ENCODE measurements at regions not wholly inside any gene's neighbourhood (a gene's known extent, or its start where the extent isn't known, plus 50 kb on each side); places are given as distances from the start of the nearest gene placed in this dataset.

DNA sequence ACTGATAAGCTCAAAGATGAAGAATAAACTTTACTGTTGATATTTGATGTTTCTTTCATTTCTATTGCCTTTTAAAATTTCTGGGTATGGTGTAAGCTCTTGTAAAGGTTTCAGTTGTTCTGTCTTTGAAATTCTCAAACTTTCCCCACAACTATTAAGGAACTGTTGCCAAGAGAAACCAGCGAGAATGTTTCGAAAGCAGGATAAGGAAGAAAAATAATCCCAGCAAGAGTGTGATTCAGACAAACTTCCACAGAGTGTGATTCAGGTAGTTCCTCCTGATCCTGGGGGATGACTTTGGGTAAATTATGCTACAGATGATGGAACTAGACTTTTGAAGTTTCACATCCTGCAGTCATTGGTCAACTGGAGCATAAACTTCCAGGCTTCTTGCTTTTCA lies 632.0 kb downstream of the NSUN3 start:
- TF ChIP-seq, protein P1, sequence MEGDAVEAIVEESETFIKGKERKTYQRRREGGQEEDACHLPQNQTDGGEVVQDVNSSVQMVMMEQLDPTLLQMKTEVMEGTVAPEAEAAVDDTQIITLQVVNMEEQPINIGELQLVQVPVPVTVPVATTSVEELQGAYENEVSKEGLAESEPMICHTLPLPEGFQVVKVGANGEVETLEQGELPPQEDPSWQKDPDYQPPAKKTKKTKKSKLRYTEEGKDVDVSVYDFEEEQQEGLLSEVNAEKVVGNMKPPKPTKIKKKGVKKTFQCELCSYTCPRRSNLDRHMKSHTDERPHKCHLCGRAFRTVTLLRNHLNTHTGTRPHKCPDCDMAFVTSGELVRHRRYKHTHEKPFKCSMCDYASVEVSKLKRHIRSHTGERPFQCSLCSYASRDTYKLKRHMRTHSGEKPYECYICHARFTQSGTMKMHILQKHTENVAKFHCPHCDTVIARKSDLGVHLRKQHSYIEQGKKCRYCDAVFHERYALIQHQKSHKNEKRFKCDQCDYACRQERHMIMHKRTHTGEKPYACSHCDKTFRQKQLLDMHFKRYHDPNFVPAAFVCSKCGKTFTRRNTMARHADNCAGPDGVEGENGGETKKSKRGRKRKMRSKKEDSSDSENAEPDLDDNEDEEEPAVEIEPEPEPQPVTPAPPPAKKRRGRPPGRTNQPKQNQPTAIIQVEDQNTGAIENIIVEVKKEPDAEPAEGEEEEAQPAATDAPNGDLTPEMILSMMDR (IDR thresholded peaks at IDR 0.05; ENCODE audit: low read depth, low read length, missing control alignments) = no peak
- no peak for DNase-seq (ENCODE audit: low read depth)
- H3K4me3 ChIP-seq (ENCODE audit: low read depth, low read length) = no peak overlapping the region

DNA sequence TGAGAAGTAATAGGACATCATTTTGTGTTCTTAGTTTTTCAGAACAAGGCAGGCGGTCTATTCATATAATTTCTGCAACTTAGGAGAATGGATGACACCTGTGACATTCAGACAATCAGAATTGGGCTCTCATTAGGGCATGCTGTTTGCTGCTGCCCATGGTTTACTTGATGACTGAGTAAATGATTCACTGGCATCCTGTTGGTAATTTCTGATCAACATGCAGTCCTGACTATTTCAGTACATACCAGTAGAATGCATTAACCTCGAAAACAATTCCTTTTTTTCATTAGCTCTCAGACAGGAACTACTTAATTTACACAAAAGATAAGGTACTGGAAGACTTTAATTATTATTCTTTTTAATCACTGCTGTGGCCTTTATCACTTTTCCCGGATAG lies 641.6 kb downstream of the NSUN3 start:
- no peak for DNase-seq (ENCODE audit: low read depth)
- TF ChIP-seq, protein P1 (IDR thresholded peaks at IDR 0.05; ENCODE audit: low read depth, low read length, missing control alignments) = no peak
- H3K4me3 ChIP-seq (ENCODE audit: low read depth, low read length) = no peak overlapping the region

DNA sequence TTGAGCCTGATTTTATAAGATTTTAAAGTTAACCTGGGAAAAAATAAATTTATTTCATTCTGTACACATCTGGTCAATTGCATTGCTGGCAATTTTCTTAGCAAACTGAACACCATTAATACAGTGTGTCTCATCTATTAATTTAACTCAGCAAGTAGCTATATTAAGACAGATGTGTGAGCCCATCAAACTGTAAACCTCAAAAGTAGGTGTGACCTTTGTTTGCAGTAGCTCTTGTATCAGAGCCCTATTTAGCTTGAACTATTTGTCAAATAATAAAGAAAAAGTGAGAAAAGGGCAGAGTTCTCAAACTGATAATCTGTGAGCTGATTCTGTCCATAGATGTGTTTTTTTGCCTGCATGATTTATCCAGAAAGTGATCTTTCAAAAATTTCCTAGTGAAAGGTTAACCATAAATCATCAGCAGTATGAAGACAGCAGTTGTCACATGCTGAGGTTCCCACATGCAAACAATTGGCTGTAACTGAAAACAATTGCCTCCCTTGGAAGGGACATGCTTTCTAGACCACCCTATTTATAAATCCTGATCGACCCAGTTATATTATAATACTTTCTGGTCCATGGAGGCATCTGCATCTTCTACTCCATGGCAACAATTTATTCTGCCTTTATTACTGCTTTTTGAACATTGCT lies 646.5 kb downstream of the NSUN3 start:
- no peak for DNase-seq (ENCODE audit: low read depth)
- H3K4me3 ChIP-seq (ENCODE audit: low read depth, low read length) = no peak overlapping the region
- TF ChIP-seq, protein P1 (IDR thresholded peaks at IDR 0.05; ENCODE audit: low read depth, low read length, missing control alignments) = no peak

DNA sequence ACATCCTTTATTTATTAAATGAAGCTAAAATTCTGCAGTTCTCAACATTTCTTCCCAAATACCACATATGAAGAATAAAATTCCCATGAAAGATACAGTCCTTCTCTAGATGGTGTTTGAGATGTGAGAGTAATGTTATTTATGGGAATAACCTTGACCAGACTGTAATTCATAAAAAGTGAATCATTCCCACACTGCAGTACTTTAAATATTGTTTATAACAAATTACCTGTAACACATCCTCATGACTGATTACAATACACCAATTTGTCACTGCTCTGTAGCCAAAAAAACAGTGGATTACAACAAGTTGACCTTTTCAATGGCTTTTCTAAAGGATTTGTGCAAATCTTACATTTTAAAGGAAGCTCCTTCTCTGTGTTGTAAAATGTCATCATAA lies 651.3 kb downstream of the NSUN3 start:
- H3K4me3 ChIP-seq (ENCODE audit: low read depth, low read length) = no peak overlapping the region
- no peak for DNase-seq (ENCODE audit: low read depth)
- TF ChIP-seq, protein P1 (IDR thresholded peaks at IDR 0.05; ENCODE audit: low read depth, low read length, missing control alignments) = no peak

DNA sequence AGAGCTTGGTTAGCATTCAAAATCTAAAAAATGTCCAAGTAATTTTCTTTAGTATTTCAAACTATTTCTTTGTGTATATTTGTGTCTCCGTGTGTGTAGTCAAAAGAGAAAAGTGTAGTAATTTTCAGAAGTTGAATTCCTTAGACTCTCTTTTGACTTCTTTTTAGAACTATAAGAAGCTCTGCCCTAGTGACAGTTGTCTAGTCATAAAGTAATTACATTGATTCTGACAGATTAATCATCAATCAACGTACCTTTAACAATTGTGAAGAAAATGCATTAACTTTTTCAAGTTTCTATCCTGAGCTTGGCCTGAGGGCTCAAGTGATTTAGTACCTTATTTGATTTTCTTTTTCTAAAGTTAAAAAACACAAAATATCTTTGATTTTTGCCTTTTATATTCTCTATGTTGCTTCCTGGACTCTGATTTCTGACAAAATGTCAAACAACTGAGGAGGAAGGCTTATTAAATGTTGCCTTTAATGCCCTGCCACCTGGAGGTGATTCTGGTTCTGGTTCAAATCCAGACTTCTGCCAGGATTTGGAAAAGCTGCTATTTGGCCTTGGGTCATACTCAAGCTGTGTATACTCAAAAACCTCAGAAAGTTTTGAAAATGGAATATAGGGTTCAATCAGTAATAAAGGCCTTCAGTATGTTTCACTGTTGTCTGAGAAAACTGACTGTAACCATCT lies 653.6 kb downstream of the NSUN3 start:
- DNase-seq (ENCODE audit: low read depth) = no peak
- TF ChIP-seq, protein P1 (IDR thresholded peaks at IDR 0.05; ENCODE audit: low read depth, low read length, missing control alignments) = no peak
- H3K4me3 ChIP-seq (ENCODE audit: low read depth, low read length) = no peak overlapping the region

DNA sequence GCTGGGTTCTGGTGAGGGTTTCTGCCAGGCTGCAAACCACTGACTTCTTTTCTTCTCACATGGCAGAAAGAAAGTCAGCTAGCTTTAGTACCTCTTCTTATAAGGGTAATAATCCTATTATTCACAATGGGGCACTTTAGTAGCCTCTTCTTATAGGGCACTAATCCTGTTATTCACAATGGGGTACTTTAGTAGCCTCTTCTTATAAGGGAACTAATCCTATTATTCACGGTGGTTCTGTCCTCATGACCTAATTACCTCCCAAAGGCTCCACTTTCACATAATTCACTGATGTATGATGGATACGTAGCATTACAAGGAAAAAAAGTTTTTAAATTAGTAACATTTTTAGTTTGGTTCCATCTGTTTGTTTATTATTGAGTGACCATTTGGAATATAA lies 671.3 kb downstream of the NSUN3 start:
- no peak overlapping the region for H3K4me3 ChIP-seq (ENCODE audit: low read depth, low read length)
- DNase-seq (ENCODE audit: low read depth) = no peak
- TF ChIP-seq, protein P1 (IDR thresholded peaks at IDR 0.05; ENCODE audit: low read depth, low read length, missing control alignments) = no peak

DNA sequence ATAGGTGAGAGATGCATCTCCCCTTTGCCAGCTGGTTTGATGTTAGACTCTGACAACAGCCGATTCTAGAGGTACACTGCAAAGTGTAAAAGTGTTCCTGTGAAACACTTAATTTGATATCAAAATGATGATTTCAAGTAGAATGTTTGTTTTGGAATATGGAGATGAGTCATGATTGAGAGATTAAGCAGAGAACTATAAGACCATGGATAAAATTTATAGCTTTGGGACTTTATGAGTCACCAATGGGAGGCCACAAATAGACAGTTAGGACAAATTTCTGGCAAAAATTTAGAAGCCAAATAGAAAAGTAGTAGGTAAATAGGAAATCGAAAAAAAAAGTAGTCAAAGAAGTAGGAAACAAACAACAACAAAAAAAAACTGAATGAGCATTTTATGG lies 672.5 kb downstream of the NSUN3 start:
- no peak overlapping the region for H3K4me3 ChIP-seq (ENCODE audit: low read depth, low read length)
- TF ChIP-seq, protein P1 (IDR thresholded peaks at IDR 0.05; ENCODE audit: low read depth, low read length, missing control alignments) = no peak
- DNase-seq (ENCODE audit: low read depth) = no peak
